ENCODE measurements at regions not wholly inside any gene's neighbourhood (a gene's known extent, or its start where the extent isn't known, plus 50 kb on each side); places are given as distances from the start of the nearest gene placed in this dataset.

DNA sequence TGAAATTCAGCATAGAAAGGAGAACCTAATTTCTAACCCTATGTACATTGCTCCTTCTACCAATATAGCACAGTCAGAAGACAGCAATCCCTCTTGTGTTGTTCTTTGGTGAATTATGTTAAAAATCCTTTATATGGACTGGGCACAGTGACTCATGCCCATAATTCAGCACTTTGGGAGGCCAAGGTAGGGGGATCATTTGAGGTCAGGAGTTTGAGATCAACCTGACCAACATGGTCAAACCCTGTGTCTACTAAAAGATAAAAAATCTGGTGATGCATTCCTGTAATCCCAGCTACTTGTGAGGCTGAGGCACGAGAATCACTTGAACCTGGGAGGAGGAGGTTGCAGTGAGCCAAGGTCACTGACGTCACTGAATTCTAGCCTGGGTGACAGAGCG, 195.6 kb downstream of the TMX3 start:
- H4K20me1 ChIP-seq (ENCODE audit: insufficient read depth): no peaks in the 10 kb centered on the region
- ChIA-PET CTCF (no interaction called here), POLR2A (ENCODE audit: unreplicated experiment) (no interaction called here)
- no peak overlapping the region for H2AFZ ChIP-seq
- no peak overlapping the region for H3K4me3 ChIP-seq
- no peaks in the 10 kb centered on the region for H3K36me3 ChIP-seq (ENCODE audit: low read depth)
- no peak overlapping the region for H3K4me2 ChIP-seq
- no peaks in the 10 kb centered on the region for H3F3A ChIP-seq (ENCODE audit: insufficient read depth, low read depth)
- H3K27me3 ChIP-seq (ENCODE audit: insufficient read depth, low read depth): no peaks in the 10 kb centered on the region
- no peaks in the 10 kb centered on the region; the same call in 1 of the 2 replicates for H3K9me2 ChIP-seq (ENCODE audit: insufficient read depth)
- no peak overlapping the region for H3K27ac ChIP-seq
- no peaks in the 10 kb centered on the region for H3K9me3 ChIP-seq (ENCODE audit: insufficient read depth, low read depth)
- no peak for DNase-seq
- intact Hi-C loops (cut with micrococcal nuclease; ENCODE audit: unreplicated experiment): no loop called here
- no TSS peak for BruUV-seq (replicated peaks)
- TF ChIP-seq EZH2 (IDR thresholded peaks at IDR 0.05; ENCODE audit: low read depth) (no peak), CTCF (conservative IDR thresholded peaks at IDR 0.05) (no peak)
- no peaks in the 10 kb centered on the region for H3K79me2 ChIP-seq (ENCODE audit: low read depth)
- no peaks in the 10 kb centered on the region for H3K4me1 ChIP-seq (replicated peaks; ENCODE audit: insufficient read depth)

- Histone ChIP-seq H3K9me2 (ENCODE audit: insufficient read depth) (no peaks in the 10 kb centered on the region), H3K27ac (no peak overlapping the region), H3K4me3 (no peak overlapping the region), H2AFZ (no peak overlapping the region), H3K9me3 (ENCODE audit: insufficient read depth, low read depth) (no peaks in the 10 kb centered on the region), H4K20me1 (ENCODE audit: insufficient read depth) (no peaks in the 10 kb centered on the region), H3K27me3 (ENCODE audit: insufficient read depth, low read depth) (no peaks in the 10 kb centered on the region), H3K79me2 (ENCODE audit: low read depth) (no peaks in the 10 kb centered on the region), H3K4me1 (replicated peaks; ENCODE audit: insufficient read depth) (no peaks in the 10 kb centered on the region), H3K4me2 (no peak overlapping the region), H3K36me3 (ENCODE audit: low read depth) (no peaks in the 10 kb centered on the region), H3F3A (ENCODE audit: insufficient read depth, low read depth) (no peaks in the 10 kb centered on the region)
- ChIA-PET POLR2A (ENCODE audit: unreplicated experiment) (no interaction called here), CTCF (no interaction called here)
- intact Hi-C loops (cut with micrococcal nuclease; ENCODE audit: unreplicated experiment): no loop called here
- BruUV-seq (replicated peaks): no TSS peak
- DNase-seq: no peak
- TF ChIP-seq EZH2 (IDR thresholded peaks at IDR 0.05; ENCODE audit: low read depth) (no peak), CTCF (conservative IDR thresholded peaks at IDR 0.05) (no peak)
These were observed 205.0 kb downstream of the TMX3 start for GRCh38 chr18:68509902-68510301.

DNA sequence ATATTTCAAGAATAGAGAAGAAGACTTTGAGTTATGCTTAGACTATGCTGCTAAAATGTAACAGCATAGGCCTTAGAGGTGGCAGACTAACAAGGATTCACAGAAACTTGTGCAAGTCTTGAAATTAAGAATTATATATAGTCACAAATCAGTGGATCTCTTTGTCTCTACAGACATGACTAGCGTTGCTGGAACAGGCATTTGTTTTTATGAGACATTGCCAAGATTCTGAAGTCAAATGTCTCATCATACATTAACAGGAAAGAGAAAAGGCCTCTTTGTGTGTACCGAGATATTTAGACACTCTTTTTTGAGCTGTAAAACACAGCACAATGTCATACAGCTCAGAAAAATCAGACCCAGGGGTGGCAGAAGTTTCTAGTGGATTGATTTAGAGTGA, 207.1 kb downstream of the TMX3 start:
- CTCF ChIA-PET: no interaction called here

More for the DNA sequence above, 207.1 kb downstream of the TMX3 start:
- no peak for TF ChIP-seq CTCF (conservative IDR thresholded peaks at IDR 0.05)
- TF ChIP-seq EZH2 (IDR thresholded peaks at IDR 0.05; ENCODE audit: low read depth): no peak
- Histone ChIP-seq H2AFZ (no peak overlapping the region), H3K4me2 (no peak overlapping the region), H3K27ac (no peak overlapping the region), H4K20me1 (ENCODE audit: insufficient read depth) (no peaks in the 10 kb centered on the region), H3K27me3 (ENCODE audit: insufficient read depth, low read depth) (no peaks in the 10 kb centered on the region), H3K36me3 (ENCODE audit: low read depth) (no peaks in the 10 kb centered on the region), H3K4me3 (no peak overlapping the region), H3F3A (ENCODE audit: insufficient read depth, low read depth) (no peaks in the 10 kb centered on the region), H3K4me1 (replicated peaks; ENCODE audit: insufficient read depth) (no peaks in the 10 kb centered on the region), H3K9me3 (ENCODE audit: insufficient read depth, low read depth) (no peaks in the 10 kb centered on the region), H3K9me2 (ENCODE audit: insufficient read depth) (no peaks in the 10 kb centered on the region), H3K79me2 (ENCODE audit: low read depth) (no peaks in the 10 kb centered on the region)
- no TSS peak for BruUV-seq (replicated peaks)
- POLR2A ChIA-PET (ENCODE audit: unreplicated experiment): no interaction called here
- DNase-seq: no peak
- intact Hi-C loops (cut with micrococcal nuclease; ENCODE audit: unreplicated experiment): no loop called here
